WTC11 (cell line): ENCODE measurements at regions not wholly inside any gene's neighbourhood (a gene's known extent, or its start where the extent isn't known, plus 50 kb on each side); places are given as distances from the start of the nearest gene placed in this dataset.
A peak's percentile ranks its signal among the peaks of the same experiment; 100 is the strongest.

Experiments used
- ATAC-seq: fragments of 200-7000 bp; cut with Tn5 transposase; 2 replicates; pipeline ENCODE4 v1.10.0; 2021; ENCODE audit warnings: mild to moderate bottlenecking, moderate library complexity
- CTCF ChIA-PET: fragments of 300-600 bp; sonication (Branson Sonifier 250); formaldehyde crosslinking; loops from one replicate; lab custom pipeline; 2021; ENCODE audit warnings: antibody characterized with exemption; lab: Charles Lee
- POLR2A ChIA-PET: fragments of 350-600 bp; sonication (Branson Sonifier 250); formaldehyde crosslinking; loops from one replicate; lab custom pipeline; 2021; ENCODE audit warnings: antibody characterized with exemption; lab: Charles Lee
- DNase-seq: peaks from one replicate; pipeline ENCODE4 v3.0.0; 2021; ENCODE audit warnings: low spot score
- H3K27ac Mint-ChIP-seq: 2 replicates; pipeline ENCODE4 v1.8.0; 2021; ENCODE audit warnings: mixed read lengths
- H3K27me3 Mint-ChIP-seq: 2 replicates; pipeline ENCODE4 v1.8.0; 2021; ENCODE audit warnings: low read depth, mild to moderate bottlenecking, moderate library complexity, mixed read lengths
- H3K36me3 Mint-ChIP-seq: 2 replicates; pipeline ENCODE4 v1.8.0; 2021; ENCODE audit warnings: mixed read lengths
- H3K4me1 Mint-ChIP-seq: 2 replicates; pipeline ENCODE4 v1.8.0; 2022; ENCODE audit warnings: mixed read lengths
- H3K4me3 Mint-ChIP-seq: 2 replicates; pipeline ENCODE4 v1.8.0; 2021; ENCODE audit warnings: mild to moderate bottlenecking, moderate library complexity, mixed read lengths
- H3K9me3 Mint-ChIP-seq: 2 replicates; pipeline ENCODE4 v1.8.0; 2021; ENCODE audit warnings: mixed read lengths
- ATF6 ChIP-seq: sonication (generic); formaldehyde crosslinking; IDR thresholded peaks from 2 replicates; pipeline ENCODE4 v1.8.1; 2023; ENCODE audit warnings: mild to moderate bottlenecking, missing genetic modification reagents
- CREB1 ChIP-seq: sonication (generic); formaldehyde crosslinking; IDR thresholded peaks from 2 replicates; pipeline ENCODE4 v1.8.0; 2023; ENCODE audit warnings: mild to moderate bottlenecking, missing genetic modification reagents
- FOXJ3 ChIP-seq: sonication (generic); formaldehyde crosslinking; IDR thresholded peaks from 2 replicates; pipeline ENCODE4 v1.9.0; 2021; ENCODE audit warnings: missing genetic modification reagents, mild to moderate bottlenecking, borderline replicate concordance
- FOXP1 ChIP-seq: sonication (generic); formaldehyde crosslinking; IDR thresholded peaks from 2 replicates; pipeline ENCODE4 v1.8.0; 2022; ENCODE audit warnings: missing genetic modification reagents, mild to moderate bottlenecking, moderate library complexity, borderline replicate concordance
- MAX ChIP-seq: sonication (generic); formaldehyde crosslinking; IDR thresholded peaks from 2 replicates; pipeline ENCODE4 v1.8.0; 2022; ENCODE audit warnings: mild to moderate bottlenecking, missing genetic modification reagents
- NR1H2 ChIP-seq: sonication (generic); formaldehyde crosslinking; IDR thresholded peaks from 2 replicates; pipeline ENCODE4 v1.9.0; 2021; ENCODE audit warnings: mild to moderate bottlenecking, moderate library complexity, missing genetic modification reagents
- PRDM15 ChIP-seq: sonication (generic); formaldehyde crosslinking; IDR thresholded peaks from 2 replicates; pipeline ENCODE4 v1.8.0; 2022; ENCODE audit warnings: missing genetic modification reagents
- SOX15 ChIP-seq: fragments of 250-450 bp; sonication (Bioruptor Pico); IDR thresholded peaks from 2 replicates; pipeline ENCODE4 v1.9.0; 2021; ENCODE audit warnings: mild to moderate bottlenecking
- TCF7 ChIP-seq: sonication (generic); formaldehyde crosslinking; IDR thresholded peaks from 2 replicates; pipeline ENCODE4 v1.8.0; 2022; ENCODE audit warnings: mild to moderate bottlenecking, low read depth, missing genetic modification reagents, moderate library complexity
- TEAD4 ChIP-seq: sonication (generic); formaldehyde crosslinking; IDR thresholded peaks from 2 replicates; pipeline ENCODE4 v1.8.0; 2022; ENCODE audit warnings: mild to moderate bottlenecking, missing genetic modification reagents
- TP53 ChIP-seq: sonication (generic); formaldehyde crosslinking; IDR thresholded peaks from 2 replicates; pipeline ENCODE4 v1.8.1; 2023; ENCODE audit warnings: mild to moderate bottlenecking, missing genetic modification reagents
- ZNF121 ChIP-seq: sonication (generic); formaldehyde crosslinking; IDR thresholded peaks from 2 replicates; pipeline ENCODE4 v1.8.0; 2023; ENCODE audit warnings: missing genetic modification reagents
- ZNF138 ChIP-seq: sonication (generic); formaldehyde crosslinking; conservative IDR thresholded peaks from 2 replicates; pipeline ENCODE4 v1.8.1; 2022; ENCODE audit warnings: mild to moderate bottlenecking, moderate library complexity, missing genetic modification reagents
- ZNF281 ChIP-seq: sonication (generic); formaldehyde crosslinking; IDR thresholded peaks from 2 replicates; pipeline ENCODE4 v1.8.0; 2023; ENCODE audit warnings: mild to moderate bottlenecking, missing genetic modification reagents
- ZNF317 ChIP-seq: sonication (generic); formaldehyde crosslinking; IDR thresholded peaks from 2 replicates; pipeline ENCODE4 v1.8.1; 2023; ENCODE audit warnings: low read depth, mild to moderate bottlenecking, moderate library complexity, missing genetic modification reagents, borderline replicate concordance

GRCh38 chr6:21856456-21856825 is 262.9 kb downstream of the SOX4 start (continued):
- no peak for TF ChIP-seq PRDM15
- TF ChIP-seq ATF6 (CRISPR knock-in tag) = no peak
- TF ChIP-seq FOXP1 = no peak

GRCh38 chr6:21856844-21857243 is 263.3 kb downstream of the SOX4 start:
- no peak for ATAC-seq
- H3K36me3 Mint-ChIP-seq = peaks cover 36% of the 10 kb centered on the region
- CTCF ChIA-PET = no interaction called here
- no peaks in the 10 kb centered on the region for H3K27me3 Mint-ChIP-seq
- no peak for DNase-seq
- TF ChIP-seq SOX15 (no peak), ZNF317 (CRISPR knock-in tag) (no peak), FOXJ3 (CRISPR knock-in tag) (no peak), ZNF281 (CRISPR knock-in tag) (no peak), ZNF121 (CRISPR knock-in tag) (no peak), ZNF138 (CRISPR knock-in tag) (no peak), NR1H2 (CRISPR knock-in tag) (no peak), TP53 (CRISPR knock-in tag) (no peak), TEAD4 (CRISPR knock-in tag) (no peak), TCF7 (CRISPR knock-in tag) (no peak), PRDM15 (no peak), CREB1 (CRISPR knock-in tag) (no peak), MAX (CRISPR knock-in tag) (no peak)
- TF ChIP-seq, all 79 proteins: peak for 0
- POLR2A ChIA-PET = no interaction called here
- Mint-ChIP-seq H3K4me3 (no peak overlapping the region), H3K27ac (peak overlapping the region; percentile 58), H3K4me1 (peaks cover 20% of the 10 kb centered on the region), H3K9me3 (peaks cover 12% of the 10 kb centered on the region)
